HTR-8/SVneo (cell line): ENCODE measurements at regions not wholly inside any gene's neighbourhood (a gene's known extent, or its start where the extent isn't known, plus 50 kb on each side); places are given as distances from the start of the nearest gene placed in this dataset.

ENCODE experiments used
- DNase-seq: peaks from one replicate; pipeline ENCODE4 v3.0.0; 2011; ENCODE audit warnings: low spot score, mixed read lengths; ENCODE audit not compliant: insufficient read length
- FAIRE-seq: peaks from 2 replicates; lab custom pipeline; 2011; peaks lifted over from hg19 to GRCh38; lab: Jason Lieb, UNC

GRCh38 chr20:23189341-23189740 lies 103.2 kb upstream of the CD93 start:
- no peak for FAIRE-seq

GRCh38 chr20:23188377-23189169 lies 102.4 kb upstream of the CD93 start:
- DNase-seq (no peak), FAIRE-seq (peak; percentile 86)

More at GRCh38 chr20:23189341-23189740, 103.2 kb upstream of the CD93 start:
- DNase-seq = no peak

DNA sequence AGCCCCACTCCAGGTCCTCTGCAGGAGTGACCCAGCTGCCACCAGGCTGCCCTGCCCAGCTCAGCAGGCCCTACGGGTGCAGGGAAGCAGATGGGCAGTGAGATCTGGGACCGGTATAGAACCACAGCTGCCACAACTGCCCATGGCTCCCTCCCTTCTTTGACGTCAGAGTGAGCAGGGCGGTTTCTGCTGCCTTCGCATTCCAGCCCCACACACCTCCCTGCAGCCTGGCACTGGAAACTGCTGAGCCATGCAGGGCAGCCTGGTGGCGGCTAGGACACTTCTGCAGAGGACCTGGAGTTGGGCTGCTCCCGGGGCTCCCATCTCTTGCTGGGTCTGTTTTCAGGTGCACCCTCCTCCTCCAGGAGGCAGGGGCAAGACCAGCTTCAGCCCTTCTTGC lies 101.6 kb upstream of the CD93 start:
- no peak for FAIRE-seq
- no peak for DNase-seq

- DNase-seq = no peak
- FAIRE-seq = no peak
These were observed 100.7 kb upstream of the CD93 start for GRCh38 chr20:23186808-23187207.

- FAIRE-seq (no peak), DNase-seq (no peak)
These were observed 94.4 kb upstream of the CD93 start for GRCh38 chr20:23180451-23180921.

- FAIRE-seq = no peak
- DNase-seq = no peak
These were observed 93.8 kb upstream of the CD93 start for GRCh38 chr20:23179766-23180403.

DNA sequence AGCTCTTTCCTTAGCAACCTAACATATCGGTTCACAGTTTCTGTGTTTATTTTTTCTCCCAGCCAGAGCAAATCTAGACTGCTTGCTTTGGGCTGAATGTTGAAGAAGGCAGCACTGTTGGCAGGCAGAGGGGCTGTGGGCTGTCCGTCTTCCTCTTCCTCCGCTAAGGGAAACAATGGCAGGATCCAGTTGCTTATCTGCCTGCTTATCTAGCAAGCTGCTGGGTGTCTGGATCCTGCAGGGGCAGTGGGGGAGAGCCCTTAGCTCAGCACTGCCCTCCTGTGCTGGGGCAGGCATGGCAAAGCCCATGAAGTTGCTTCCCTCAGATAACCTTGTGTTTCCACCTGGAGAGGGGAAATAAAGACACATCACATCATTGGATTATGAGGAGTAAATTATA lies 92.7 kb upstream of the CD93 start:
- no peak for FAIRE-seq
- no peak for DNase-seq

DNA sequence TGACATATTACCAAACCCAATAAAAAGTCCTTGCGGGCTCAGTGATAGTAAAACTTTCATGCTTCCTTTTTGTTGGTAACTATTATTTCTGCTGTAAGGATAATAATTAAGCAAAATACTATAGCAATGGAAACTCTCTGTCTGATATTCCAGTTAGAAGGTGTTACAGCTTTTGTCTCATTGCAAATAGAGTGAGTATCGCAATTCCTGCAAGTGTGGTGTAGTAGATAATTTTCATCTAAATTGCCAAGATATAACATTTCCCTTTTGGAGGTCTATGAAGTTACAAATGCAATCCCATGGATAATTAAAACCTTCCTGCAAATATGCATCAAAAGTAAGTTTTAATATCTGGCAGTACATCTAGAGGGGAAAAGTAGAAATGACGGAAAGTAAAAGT lies 88.7 kb upstream of the CD93 start:
- FAIRE-seq (no peak), DNase-seq (no peak)

- FAIRE-seq = no peak
- no peak for DNase-seq
These were observed 81.3 kb upstream of the CD93 start for GRCh38 chr20:23167431-23167830.

- no peak for FAIRE-seq
- DNase-seq = no peak
These were observed 80.4 kb upstream of the CD93 start for GRCh38 chr20:23166563-23166962.

DNA sequence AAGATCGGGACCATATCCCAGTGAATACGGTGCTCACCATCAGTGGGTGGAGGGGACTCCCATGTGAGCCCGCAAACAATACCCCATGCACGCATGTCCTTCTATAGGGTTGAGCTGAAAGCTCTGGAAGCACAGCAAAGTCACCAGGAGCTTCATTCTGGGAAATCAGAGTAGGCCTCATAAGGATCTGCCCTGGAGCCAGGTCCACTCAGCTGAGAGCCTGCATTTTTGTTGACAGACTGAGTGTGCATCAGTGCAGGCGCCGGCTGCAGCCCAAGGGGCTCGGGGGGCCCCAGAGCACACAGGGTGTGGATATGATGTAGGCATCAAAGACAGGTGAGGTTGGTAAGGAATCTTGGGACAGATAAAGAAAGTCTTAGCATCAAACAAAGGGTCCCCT lies 79.8 kb upstream of the CD93 start:
- FAIRE-seq (no peak), DNase-seq (no peak)

DNA sequence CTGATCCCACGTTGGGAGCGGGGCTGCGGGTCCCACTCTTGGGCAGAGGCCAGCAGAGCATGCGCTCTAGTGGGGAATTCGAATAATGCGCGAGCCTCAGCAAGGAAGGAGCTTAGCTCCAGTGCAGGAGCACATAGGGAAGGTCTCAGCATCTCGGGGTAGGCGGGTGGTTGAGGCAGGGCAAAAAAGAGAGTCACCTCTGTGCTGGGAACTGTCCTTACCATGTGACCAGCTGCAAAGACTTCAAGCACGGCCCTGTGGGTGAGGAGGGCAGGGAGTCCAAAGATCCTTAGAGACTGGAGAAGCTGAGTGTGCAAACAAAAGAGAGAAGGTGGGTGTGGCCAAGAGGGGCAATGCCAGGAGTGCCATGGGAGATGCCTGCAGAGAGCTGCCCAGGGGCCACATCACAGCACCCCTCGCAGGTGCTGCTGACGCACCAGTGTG lies 79.2 kb upstream of the CD93 start:
- DNase-seq (no peak), FAIRE-seq (no peak)

DNA sequence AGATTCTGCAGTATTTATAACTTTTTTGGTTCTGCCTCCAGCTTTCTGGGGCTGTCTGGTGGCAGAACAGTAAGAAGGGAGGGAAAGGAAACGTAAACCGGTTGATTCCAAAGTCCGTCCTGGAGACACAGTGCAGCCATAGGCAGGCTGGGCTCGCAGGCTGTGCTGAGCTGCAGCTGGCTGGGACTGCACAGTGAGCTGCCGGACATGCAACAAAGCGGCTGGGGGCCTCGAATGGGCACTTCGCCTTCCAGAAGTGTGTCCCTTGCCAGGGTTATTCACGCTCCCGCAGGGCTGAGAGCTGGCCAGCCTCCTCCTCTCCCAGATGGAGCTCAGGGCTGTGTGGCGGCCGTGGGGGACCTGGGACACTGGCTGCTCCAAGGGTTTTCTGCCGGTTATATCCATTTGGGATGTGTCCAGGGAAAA lies 78.1 kb upstream of the CD93 start:
- no peak for FAIRE-seq
- DNase-seq = no peak

- FAIRE-seq (no peak), DNase-seq (no peak)
These were observed 77.4 kb upstream of the CD93 start for GRCh38 chr20:23163562-23163961.

DNA sequence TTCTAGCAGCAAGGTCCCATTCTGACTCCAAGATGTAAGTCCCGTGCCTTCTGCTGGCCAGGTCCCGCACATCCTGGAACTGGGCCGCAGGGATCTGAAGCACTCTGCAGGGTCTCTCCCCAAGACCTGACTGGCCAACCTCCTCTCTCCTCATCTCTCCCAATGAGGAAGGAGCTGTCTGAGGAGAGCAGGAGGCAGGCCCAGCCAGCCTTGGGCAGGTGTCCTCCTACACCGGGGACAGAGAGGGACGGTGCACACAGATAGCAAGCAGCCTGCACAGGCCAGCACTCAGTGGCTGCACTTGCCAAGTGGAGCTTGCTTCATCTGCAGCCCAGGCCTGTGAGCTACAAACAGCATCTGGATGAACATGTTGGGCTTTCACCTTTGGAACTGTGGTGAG lies 76.8 kb upstream of the CD93 start:
- FAIRE-seq = no peak

DNA sequence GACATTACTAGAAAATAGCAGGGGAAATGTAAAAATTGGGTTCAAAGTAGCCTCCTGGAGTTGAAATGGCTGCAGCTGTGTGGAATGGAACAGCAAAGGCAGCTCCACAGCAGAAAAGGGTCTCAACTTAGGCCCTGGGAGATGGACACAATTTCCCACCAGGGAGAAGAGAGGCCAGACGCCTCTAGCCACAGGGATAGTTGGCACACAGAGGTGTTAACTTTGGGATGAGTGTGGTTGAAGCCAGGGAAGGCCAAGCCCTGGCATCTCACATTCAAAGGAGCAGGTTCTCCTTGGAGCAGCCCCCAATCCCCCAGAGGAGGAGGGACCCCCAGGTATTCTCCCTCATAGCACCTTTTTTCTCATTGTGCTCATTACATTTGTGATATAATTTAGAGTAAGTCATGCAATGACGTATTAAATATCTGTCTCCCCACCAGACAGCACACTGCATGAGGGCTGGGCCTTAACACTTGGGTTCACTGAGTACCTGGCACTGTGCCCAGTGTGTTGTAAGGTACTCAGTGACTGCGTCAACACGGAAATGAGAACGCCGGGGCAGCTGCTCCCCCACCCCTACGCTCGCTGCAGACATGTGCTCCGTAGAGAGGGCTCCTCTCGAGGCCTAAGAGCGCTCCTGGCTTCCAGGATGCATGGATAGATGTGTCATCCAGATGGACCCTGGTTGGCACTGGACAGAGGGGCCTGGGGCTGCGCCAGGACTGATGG lies 76.0 kb upstream of the CD93 start:
- no peak for FAIRE-seq
- no peak for DNase-seq

More for the DNA sequence above, 76.8 kb upstream of the CD93 start:
- DNase-seq = no peak

GRCh38 chr20:23161244-23161891 lies 75.2 kb upstream of the CD93 start:
- DNase-seq = no peak
- FAIRE-seq = no peak

DNA sequence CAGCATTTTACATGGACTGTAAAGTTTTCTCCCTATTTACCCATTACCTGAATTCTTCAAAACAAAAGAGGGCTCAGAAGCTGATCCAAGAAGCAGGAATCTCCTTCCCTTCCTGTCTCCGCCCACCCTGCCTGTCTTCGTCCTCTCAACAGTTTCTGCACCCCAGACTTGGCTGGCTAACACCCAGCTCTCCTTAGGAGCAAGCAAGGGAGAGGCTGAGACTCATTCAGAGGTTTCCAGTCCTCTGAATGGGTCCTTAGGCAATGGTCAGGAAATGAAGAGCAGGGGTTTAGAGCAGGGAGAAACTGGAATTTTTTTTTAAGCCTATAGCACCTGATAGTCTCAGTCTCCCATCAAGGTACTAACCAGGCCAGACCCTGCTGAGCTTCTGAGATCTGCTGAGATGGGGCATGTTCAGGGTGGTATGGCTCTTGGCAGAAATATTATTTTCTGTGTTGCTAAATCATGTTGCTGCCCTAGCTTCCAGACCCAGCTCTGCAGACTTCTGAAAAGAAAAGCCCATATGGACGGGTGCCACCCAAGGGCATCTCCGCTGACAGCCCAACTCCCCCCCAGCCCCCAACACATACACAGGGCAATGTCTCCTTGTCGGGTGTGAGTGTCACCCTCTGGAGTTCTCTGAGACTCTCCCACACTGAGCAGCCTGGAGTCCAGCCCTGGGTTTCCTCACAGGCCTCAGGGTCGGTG lies 74.6 kb upstream of the CD93 start:
- DNase-seq (no peak), FAIRE-seq (no peak)

DNA sequence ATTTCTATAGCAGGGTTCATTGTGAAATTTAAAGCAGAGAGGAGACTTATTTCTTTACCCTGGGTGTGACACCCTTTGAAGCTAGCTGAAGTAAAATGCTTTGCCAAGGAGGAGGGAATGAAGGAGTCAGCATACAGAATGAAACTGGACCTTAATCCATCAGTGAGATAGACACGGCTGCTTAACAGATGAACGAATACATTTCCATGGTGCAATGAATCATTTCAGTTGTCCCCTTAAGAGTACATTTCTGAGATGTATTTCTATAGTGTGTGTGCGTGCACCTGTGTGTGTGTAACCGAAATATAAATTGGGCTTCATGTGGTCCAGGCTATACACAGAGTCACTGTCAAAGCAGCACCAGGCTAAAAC lies 73.8 kb upstream of the CD93 start:
- DNase-seq (no peak), FAIRE-seq (no peak)
